RWPE1 (cell line): ENCODE measurements at regions not wholly inside any gene's neighbourhood (a gene's known extent, or its start where the extent isn't known, plus 50 kb on each side); places are given as distances from the start of the nearest gene placed in this dataset.

Experiments used
- CTCF ChIA-PET: fragments of 350-600 bp; sonication (Branson Sonifier 250); formaldehyde crosslinking; extraction: SDS; loops from one replicate; lab custom pipeline; 2021; lab: Yijun Ruan, JAX
- POLR2A ChIA-PET: fragments of 400-600 bp; formaldehyde crosslinking; extraction: SDS; loops from one replicate; lab custom pipeline; 2020; ENCODE audit warnings: antibody characterized with exemption; ENCODE audit not compliant: low non-redundant PET; lab: Yijun Ruan, JAX
- DNase-seq: peaks from one replicate; pipeline ENCODE4 v3.0.0; 2012; ENCODE audit warnings: low spot score
- H3K27ac ChIP-seq: fragments of 450-650 bp; 2 replicates; pipeline ENCODE4 v1.5.1; 2017
- TF ChIP-seq, protein P1 (sequence below): fragments of 450-650 bp; conservative IDR thresholded peaks from 2 replicates; pipeline ENCODE4 v1.5.1; 2017; ENCODE audit warnings: low read depth, mild to moderate bottlenecking

DNA sequence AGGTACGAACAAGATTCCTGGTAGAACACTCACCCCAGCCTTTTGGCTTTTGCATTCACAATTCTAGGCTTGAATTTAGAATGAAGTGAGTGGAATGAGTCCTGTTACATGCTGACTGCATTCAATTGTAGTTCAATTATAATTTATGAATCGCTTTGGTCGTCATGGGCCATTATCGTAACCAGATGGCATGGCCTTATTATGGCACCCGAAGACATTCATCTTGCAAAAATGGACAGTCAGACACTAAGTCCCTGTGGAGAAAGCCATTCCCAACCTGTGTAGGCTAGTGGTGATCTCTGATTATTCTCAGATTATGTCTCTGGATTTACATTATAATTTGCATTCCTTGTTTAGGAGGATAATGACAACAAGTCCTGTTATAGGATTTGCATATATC, 292.4 kb upstream of the NPSR1 start:
- H3K27ac ChIP-seq, result no peak overlapping the region
- POLR2A ChIA-PET, result no interaction called here
- CTCF ChIA-PET, result no interaction called here
- DNase-seq, result no peak
- TF ChIP-seq, protein P1, sequence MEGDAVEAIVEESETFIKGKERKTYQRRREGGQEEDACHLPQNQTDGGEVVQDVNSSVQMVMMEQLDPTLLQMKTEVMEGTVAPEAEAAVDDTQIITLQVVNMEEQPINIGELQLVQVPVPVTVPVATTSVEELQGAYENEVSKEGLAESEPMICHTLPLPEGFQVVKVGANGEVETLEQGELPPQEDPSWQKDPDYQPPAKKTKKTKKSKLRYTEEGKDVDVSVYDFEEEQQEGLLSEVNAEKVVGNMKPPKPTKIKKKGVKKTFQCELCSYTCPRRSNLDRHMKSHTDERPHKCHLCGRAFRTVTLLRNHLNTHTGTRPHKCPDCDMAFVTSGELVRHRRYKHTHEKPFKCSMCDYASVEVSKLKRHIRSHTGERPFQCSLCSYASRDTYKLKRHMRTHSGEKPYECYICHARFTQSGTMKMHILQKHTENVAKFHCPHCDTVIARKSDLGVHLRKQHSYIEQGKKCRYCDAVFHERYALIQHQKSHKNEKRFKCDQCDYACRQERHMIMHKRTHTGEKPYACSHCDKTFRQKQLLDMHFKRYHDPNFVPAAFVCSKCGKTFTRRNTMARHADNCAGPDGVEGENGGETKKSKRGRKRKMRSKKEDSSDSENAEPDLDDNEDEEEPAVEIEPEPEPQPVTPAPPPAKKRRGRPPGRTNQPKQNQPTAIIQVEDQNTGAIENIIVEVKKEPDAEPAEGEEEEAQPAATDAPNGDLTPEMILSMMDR, result no peak

DNA sequence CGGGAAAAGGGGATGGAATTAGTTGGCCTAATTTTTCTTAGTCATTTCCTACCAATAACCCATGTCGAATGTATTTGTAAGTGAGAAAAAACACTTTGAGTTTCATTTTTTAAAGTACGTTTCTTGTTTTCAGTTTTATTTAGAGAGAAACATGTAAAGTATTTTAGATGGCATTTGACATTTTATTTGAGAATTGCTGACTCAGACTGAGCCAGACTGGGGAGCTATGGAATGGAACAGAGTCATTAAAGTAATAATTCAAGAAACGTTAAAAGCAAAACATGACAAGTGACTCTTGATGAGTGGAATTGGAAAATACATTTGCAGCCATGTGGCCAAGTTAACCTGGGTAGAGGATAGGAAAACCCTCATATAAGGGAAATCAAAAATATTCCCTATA, 286.1 kb upstream of the NPSR1 start:
- DNase-seq, result no peak
- no peak overlapping the region for H3K27ac ChIP-seq
- ChIA-PET CTCF (no interaction called here), POLR2A (no interaction called here)
- TF ChIP-seq, protein P1, result no peak

DNA sequence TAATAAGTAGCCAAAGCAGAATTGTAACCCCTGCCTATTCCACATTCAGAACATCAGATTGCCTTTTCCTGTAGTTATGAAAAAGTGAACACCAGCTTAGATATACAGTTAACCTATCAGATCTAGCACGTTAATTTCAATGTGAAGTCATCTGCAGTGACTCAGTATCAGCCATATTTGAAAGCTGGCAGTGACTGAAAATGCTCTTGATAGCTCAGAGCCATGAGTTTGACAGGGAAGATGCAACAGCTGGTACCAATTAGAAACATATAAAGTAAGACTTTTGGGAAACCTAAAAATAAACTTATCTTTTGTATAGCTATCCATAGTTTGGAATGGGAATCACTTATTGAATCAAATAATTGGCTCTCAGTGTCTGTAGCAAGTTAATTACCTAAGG, 284.1 kb upstream of the NPSR1 start:
- CTCF ChIA-PET, result no interaction called here
- TF ChIP-seq, protein P1, result no peak
- POLR2A ChIA-PET, result no interaction called here
- DNase-seq, result no peak
- H3K27ac ChIP-seq, result no peak overlapping the region

DNA sequence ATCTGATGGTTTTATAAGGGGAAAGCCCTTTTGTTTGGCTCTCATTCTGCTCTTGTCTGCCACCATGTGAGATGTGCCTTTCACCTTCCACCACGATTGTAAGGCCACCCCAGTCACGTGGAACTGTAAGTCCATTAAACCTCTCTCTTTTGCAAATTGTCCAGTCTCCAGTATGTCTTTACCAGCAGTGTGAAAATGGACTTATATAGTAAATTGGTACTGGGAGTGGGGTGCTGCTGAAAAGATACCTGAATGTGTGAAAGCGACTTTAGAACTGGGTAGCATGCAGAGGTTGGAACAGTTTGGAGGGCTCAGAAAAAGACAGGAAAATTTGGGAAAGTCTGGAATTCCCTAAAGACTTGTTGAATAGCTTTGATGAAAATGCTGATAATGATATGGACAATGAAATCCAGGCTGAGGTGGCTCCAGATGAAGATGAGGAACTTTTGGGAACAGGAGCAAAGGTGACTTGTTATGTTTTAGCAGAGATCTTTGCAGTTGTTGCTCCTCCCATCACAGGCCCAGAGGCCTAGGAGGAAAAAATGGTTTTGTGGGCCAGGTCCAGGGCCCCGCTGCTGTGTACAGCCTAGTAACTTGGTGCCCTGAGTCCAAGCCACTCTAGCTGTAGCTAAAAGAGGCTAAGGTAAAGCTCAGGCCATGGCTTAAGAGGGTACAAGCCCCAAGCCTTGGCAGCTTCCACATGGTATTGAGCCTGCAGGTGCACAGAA, 275.7 kb upstream of the NPSR1 start:
- CTCF ChIA-PET, result no interaction called here
- DNase-seq, result no peak
- no peak overlapping the region for H3K27ac ChIP-seq
- POLR2A ChIA-PET, result no interaction called here
- TF ChIP-seq, protein P1, result no peak

DNA sequence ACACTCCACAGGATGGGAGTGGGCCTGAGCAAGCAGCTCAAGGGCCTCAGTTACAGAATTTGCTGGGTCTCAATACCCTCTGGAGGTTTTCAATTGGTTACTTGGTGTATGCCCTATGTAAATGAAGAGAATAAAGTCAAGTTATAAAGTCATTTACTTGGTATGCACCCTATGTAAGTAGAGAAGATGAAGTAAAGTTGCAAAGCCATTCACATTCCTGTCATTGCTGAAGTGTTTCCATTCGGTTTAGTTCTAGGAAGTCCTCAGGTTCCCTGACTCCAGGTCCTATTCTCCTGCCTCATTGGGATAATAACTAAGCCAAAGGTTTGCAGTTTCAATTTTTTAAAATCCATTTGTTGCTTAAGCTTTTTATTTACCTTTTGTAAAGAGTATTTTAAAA, 272.6 kb upstream of the NPSR1 start:
- POLR2A ChIA-PET, result no interaction called here
- H3K27ac ChIP-seq, result no peak overlapping the region
- CTCF ChIA-PET, result no interaction called here
- no peak for DNase-seq
- TF ChIP-seq, protein P1, result no peak

DNA sequence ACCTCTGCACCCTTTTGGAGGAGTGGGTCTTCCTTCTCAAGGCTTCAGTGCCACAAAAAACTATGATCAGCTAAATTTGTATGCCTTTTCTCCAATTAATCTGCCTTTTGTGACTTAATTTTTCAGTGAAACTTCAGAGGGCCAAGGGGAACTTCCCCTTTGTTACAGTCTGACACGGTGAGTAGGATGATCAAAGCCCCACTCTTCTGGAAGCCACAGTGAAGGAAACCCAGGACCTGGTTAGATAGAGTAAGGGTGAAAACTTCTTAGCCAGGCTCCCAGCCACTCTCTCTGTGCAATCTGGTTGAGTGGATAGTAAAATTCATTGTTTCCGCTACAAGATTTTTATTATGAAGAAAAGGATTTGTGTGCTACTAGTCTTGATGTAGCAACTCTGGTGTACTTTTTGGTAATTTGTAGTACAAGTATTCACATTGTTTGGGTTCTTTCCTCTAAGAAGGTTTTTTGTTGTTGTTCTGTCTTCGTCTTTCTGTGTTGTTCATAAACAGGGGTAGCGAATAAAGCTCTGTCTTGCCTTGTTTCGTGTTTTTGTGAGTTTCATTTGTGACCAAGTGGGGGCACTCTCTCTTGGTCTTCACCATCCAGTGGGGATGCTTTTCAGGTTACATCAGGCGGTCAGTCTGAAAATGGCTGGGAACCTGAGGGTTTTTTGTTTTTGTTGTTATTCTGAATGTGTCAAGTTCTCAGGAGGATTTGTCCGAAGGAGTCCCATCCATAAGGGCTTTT, 268.5 kb upstream of the NPSR1 start:
- DNase-seq, result no peak
- ChIA-PET CTCF (no interaction called here), POLR2A (no interaction called here)
- TF ChIP-seq, protein P1, result no peak
- no peak overlapping the region for H3K27ac ChIP-seq
